ENCODE measurements at regions not wholly inside any gene's neighbourhood (a gene's known extent, or its start where the extent isn't known, plus 50 kb on each side); places are given as distances from the start of the nearest gene placed in this dataset.

DNA sequence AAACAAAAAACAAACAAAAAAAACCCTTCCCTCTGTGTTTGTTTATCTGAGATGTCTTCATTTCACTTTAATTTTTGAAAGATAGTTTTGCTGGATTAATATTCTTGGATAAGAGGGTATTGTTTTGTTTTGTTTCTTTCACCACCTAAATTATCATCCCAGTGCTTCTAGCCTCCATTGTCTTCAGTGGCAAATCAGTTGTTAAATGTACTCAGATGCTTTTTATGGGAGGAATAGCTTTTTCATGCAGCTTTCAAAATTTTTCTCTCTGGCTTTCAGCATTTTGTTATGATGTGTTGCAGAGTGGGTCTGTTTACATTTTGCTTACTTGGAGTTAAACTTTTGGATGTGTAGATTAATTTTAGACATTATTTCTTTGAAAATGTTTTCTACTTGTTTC is 203.5 kb upstream of the DCC start:
- Histone ChIP-seq H3K79me2 (ENCODE audit: control insufficient read depth, insufficient read depth, low read length) (no peaks in the 10 kb centered on the region), H3K4me3 (no peak overlapping the region), H3K4me1 (ENCODE audit: control insufficient read depth, insufficient read depth, low read length) (no peaks in the 10 kb centered on the region), H3K27ac (ENCODE audit: control insufficient read depth, insufficient read depth) (no peak overlapping the region), H4K20me1 (ENCODE audit: control insufficient read depth, insufficient read depth) (no peaks in the 10 kb centered on the region), H3K27me3 (replicated peaks in 1 of 2; ENCODE audit: control insufficient read depth in 2 of 2, insufficient read depth in 2 of 2, low read length in 1 of 2) (no peaks in the 10 kb centered on the region), H3K9ac (ENCODE audit: control insufficient read depth, insufficient read depth, low read length) (no peak overlapping the region), H3K36me3 (ENCODE audit: control insufficient read depth in 2 of 2, insufficient read depth in 2 of 2, low read length in 1 of 2) (no peaks in the 10 kb centered on the region), H3K4me2 (ENCODE audit: control insufficient read depth, insufficient read depth) (no peak overlapping the region), H2AFZ (ENCODE audit: control insufficient read depth, low read depth, low read length) (no peak overlapping the region), H3K9me3 (replicated peaks; ENCODE audit: control insufficient read depth, insufficient read depth, low read length) (no peaks in the 10 kb centered on the region)
- SMC1A ChIA-PET (ENCODE audit: uncharacterized antibody, unreplicated experiment), result interaction anchor here (1.1 kb wide), 1 partner anchor 9 kb away, joined by 3 read pairs; no protein-coding TSS in a partner anchor
- in situ Hi-C loops (cut with MboI), result no loop called here
- FAIRE-seq, result no peak
- no TSS peak for BruUV-seq (replicated peaks)
- TF ChIP-seq NR2C2 (IDR thresholded peaks at IDR 0.05; ENCODE audit: borderline replicate concordance, control insufficient read depth, insufficient read length, low read depth) (no peak), NFYB (IDR thresholded peaks at IDR 0.05; ENCODE audit: insufficient read depth, low read depth, low read length) (no peak), BRCA1 (IDR thresholded peaks at IDR 0.05; ENCODE audit: low read depth, low read length) (no peak), HDAC6 (IDR thresholded peaks at IDR 0.05; ENCODE audit: unreplicated experiment) (no peak), NRF1 (conservative IDR thresholded peaks at IDR 0.05; ENCODE audit: low read depth, low read length) (no peak), SUPT20H (IDR thresholded peaks at IDR 0.05; ENCODE audit: borderline replicate concordance, control insufficient read depth, low read depth, low read length) (no peak), BCL11A (IDR thresholded peaks at IDR 0.05; ENCODE audit: low read depth, low read length) (no peak), FOXK2 (IDR thresholded peaks at IDR 0.05) (no peak), PAX5 (IDR thresholded peaks at IDR 0.05; ENCODE audit: borderline replicate concordance, low read depth, low read length) (no peak), NBN (IDR thresholded peaks at IDR 0.05) (no peak)
- TF ChIP-seq, protein P1, sequence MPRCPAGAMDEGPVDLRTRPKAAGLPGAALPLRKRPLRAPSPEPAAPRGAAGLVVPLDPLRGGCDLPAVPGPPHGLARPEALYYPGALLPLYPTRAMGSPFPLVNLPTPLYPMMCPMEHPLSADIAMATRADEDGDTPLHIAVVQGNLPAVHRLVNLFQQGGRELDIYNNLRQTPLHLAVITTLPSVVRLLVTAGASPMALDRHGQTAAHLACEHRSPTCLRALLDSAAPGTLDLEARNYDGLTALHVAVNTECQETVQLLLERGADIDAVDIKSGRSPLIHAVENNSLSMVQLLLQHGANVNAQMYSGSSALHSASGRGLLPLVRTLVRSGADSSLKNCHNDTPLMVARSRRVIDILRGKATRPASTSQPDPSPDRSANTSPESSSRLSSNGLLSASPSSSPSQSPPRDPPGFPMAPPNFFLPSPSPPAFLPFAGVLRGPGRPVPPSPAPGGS (IDR thresholded peaks at IDR 0.05; ENCODE audit: borderline replicate concordance, insufficient read depth, low read depth, low read length, poor library complexity, severe bottlenecking), result no peak
- TF ChIP-seq, protein P2, sequence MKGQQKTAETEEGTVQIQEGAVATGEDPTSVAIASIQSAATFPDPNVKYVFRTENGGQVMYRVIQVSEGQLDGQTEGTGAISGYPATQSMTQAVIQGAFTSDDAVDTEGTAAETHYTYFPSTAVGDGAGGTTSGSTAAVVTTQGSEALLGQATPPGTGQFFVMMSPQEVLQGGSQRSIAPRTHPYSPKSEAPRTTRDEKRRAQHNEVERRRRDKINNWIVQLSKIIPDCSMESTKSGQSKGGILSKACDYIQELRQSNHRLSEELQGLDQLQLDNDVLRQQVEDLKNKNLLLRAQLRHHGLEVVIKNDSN (IDR thresholded peaks at IDR 0.05; ENCODE audit: borderline replicate concordance, extremely low read length, insufficient read depth, low read depth, low read length), result no peak
- TF ChIP-seq, protein P3, sequence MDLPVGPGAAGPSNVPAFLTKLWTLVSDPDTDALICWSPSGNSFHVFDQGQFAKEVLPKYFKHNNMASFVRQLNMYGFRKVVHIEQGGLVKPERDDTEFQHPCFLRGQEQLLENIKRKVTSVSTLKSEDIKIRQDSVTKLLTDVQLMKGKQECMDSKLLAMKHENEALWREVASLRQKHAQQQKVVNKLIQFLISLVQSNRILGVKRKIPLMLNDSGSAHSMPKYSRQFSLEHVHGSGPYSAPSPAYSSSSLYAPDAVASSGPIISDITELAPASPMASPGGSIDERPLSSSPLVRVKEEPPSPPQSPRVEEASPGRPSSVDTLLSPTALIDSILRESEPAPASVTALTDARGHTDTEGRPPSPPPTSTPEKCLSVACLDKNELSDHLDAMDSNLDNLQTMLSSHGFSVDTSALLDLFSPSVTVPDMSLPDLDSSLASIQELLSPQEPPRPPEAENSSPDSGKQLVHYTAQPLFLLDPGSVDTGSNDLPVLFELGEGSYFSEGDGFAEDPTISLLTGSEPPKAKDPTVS (IDR thresholded peaks at IDR 0.05; ENCODE audit: low read depth, low read length), result no peak
- TF ChIP-seq, protein P4, sequence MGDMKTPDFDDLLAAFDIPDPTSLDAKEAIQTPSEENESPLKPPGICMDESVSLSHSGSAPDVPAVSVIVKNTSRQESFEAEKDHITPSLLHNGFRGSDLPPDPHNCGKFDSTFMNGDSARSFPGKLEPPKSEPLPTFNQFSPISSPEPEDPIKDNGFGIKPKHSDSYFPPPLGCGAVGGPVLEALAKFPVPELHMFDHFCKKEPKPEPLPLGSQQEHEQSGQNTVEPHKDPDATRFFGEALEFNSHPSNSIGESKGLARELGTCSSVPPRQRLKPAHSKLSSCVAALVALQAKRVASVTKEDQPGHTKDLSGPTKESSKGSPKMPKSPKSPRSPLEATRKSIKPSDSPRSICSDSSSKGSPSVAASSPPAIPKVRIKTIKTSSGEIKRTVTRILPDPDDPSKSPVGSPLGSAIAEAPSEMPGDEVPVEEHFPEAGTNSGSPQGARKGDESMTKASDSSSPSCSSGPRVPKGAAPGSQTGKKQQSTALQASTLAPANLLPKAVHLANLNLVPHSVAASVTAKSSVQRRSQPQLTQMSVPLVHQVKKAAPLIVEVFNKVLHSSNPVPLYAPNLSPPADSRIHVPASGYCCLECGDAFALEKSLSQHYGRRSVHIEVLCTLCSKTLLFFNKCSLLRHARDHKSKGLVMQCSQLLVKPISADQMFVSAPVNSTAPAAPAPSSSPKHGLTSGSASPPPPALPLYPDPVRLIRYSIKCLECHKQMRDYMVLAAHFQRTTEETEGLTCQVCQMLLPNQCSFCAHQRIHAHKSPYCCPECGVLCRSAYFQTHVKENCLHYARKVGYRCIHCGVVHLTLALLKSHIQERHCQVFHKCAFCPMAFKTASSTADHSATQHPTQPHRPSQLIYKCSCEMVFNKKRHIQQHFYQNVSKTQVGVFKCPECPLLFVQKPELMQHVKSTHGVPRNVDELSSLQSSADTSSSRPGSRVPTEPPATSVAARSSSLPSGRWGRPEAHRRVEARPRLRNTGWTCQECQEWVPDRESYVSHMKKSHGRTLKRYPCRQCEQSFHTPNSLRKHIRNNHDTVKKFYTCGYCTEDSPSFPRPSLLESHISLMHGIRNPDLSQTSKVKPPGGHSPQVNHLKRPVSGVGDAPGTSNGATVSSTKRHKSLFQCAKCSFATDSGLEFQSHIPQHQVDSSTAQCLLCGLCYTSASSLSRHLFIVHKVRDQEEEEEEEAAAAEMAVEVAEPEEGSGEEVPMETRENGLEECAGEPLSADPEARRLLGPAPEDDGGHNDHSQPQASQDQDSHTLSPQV (IDR thresholded peaks at IDR 0.05), result no peak
- POLR2A ChIA-PET, result no interaction called here
- RAD21 ChIA-PET (ENCODE audit: unreplicated experiment), result no interaction called here
- intact Hi-C loops (cut with micrococcal nuclease; ENCODE audit: unreplicated experiment), result no loop called here
- CTCF ChIA-PET, result no interaction called here
- ATAC-seq, result no peak
- DNase-seq (ENCODE audit: low read depth, low spot score), result no peak

Data from GM12878 (cell line).